H9 (cell line): ENCODE measurements at regions not wholly inside any gene's neighbourhood (a gene's known extent, or its start where the extent isn't known, plus 50 kb on each side); places are given as distances from the start of the nearest gene placed in this dataset.
A peak's percentile ranks its signal among the peaks of the same experiment; 100 is the strongest.

Experiments used
- DNase-seq: peaks from one replicate; pipeline ENCODE4 v3.0.0-alpha.2; 2017
- H2AFZ ChIP-seq: one replicate; pipeline ENCODE4 v1.6.1; 2013; ENCODE audit warnings: mild to moderate bottlenecking, low read length, control low read depth, moderate library complexity
- H2AK5ac ChIP-seq: 2 replicates; pipeline ENCODE4 v1.6.1; 2013; ENCODE audit warnings: low read length, control low read depth, mixed read lengths; ENCODE audit not compliant: insufficient read length
- H2BK120ac ChIP-seq: one replicate; pipeline ENCODE4 v1.6.1; 2013; ENCODE audit warnings: low read depth, mild to moderate bottlenecking, low read length, control low read depth, inconsistent platforms; ENCODE audit not compliant: poor library complexity, severe bottlenecking
- H2BK12ac ChIP-seq: 2 replicates; pipeline ENCODE4 v1.6.1; 2013; ENCODE audit warnings: low read length, control low read depth, mixed read lengths, low read depth; ENCODE audit not compliant: insufficient read length
- H2BK15ac ChIP-seq: 2 replicates; pipeline ENCODE4 v1.6.1; 2013; ENCODE audit warnings: low read depth, low read length, control low read depth
- H2BK20ac ChIP-seq: one replicate; pipeline ENCODE4 v1.6.1; 2013; ENCODE audit warnings: low read depth, mild to moderate bottlenecking, low read length, control low read depth, inconsistent platforms; ENCODE audit not compliant: poor library complexity, severe bottlenecking
- H2BK5ac ChIP-seq: 2 replicates; pipeline ENCODE4 v1.6.1; 2013; ENCODE audit warnings: low read length, control low read depth, mixed read lengths; ENCODE audit not compliant: insufficient read length
- H3K14ac ChIP-seq: 2 replicates; pipeline ENCODE4 v1.6.1; 2013; ENCODE audit warnings: low read length, control low read depth; ENCODE audit not compliant: insufficient read depth
- H3K18ac ChIP-seq: 2 replicates; pipeline ENCODE4 v1.6.1; 2013; ENCODE audit warnings: low read depth, mild to moderate bottlenecking, mixed read lengths, low read length, control low read depth; ENCODE audit not compliant: insufficient read length
- H3K23ac ChIP-seq: 2 replicates; pipeline ENCODE4 v1.6.1; 2013; ENCODE audit warnings: low read length, control low read depth, mixed read lengths, low read depth; ENCODE audit not compliant: insufficient read length
- H3K23me2 ChIP-seq: 2 replicates; pipeline ENCODE4 v1.6.1; 2013; ENCODE audit warnings: low read depth, mild to moderate bottlenecking, mixed read lengths, low read length, control low read depth; ENCODE audit not compliant: insufficient read length, poor library complexity, severe bottlenecking
- H3K27ac ChIP-seq: 2 replicates; pipeline ENCODE4 v1.5.1; 2013; ENCODE audit warnings: low read length, control low read depth, mixed read lengths, low read depth; ENCODE audit not compliant: insufficient read length
- H3K27me3 ChIP-seq: 2 replicates; pipeline ENCODE4 v1.6.1; 2013; ENCODE audit warnings: low read length, control low read depth, inconsistent platforms; ENCODE audit not compliant: insufficient read depth
- H3K4ac ChIP-seq: 2 replicates; pipeline ENCODE4 v1.6.1; 2013; ENCODE audit warnings: low read depth, mild to moderate bottlenecking, control low read depth, inconsistent platforms, low read length, moderate library complexity
- H3K4me1 ChIP-seq: 2 replicates; pipeline ENCODE4 v1.6.1; 2013; ENCODE audit warnings: low read length, control low read depth, inconsistent platforms; ENCODE audit not compliant: insufficient read depth
- H3K4me2 ChIP-seq: 2 replicates; pipeline ENCODE4 v1.6.1; 2013; ENCODE audit warnings: low read length, control low read depth, mixed read lengths; ENCODE audit not compliant: insufficient read length, insufficient read depth
- H3K56ac ChIP-seq: 2 replicates; pipeline ENCODE4 v1.6.1; 2013; ENCODE audit warnings: low read depth, mild to moderate bottlenecking, mixed read lengths, low read length, control low read depth; ENCODE audit not compliant: insufficient read length
- H3K79me1 ChIP-seq: 2 replicates; pipeline ENCODE4 v1.6.1; 2013; ENCODE audit warnings: low read depth, mild to moderate bottlenecking, moderate library complexity, low read length, control low read depth, inconsistent platforms; ENCODE audit not compliant: insufficient read depth, poor library complexity, severe bottlenecking
- H3K79me2 ChIP-seq: 2 replicates; pipeline ENCODE4 v1.6.1; 2013; ENCODE audit warnings: low read length, control low read depth, inconsistent platforms; ENCODE audit not compliant: insufficient read depth
- H3K9ac ChIP-seq: 2 replicates; pipeline ENCODE4 v1.6.1; 2013; ENCODE audit warnings: low read length, control low read depth, mixed read lengths; ENCODE audit not compliant: insufficient read length; ENCODE audit errors: extremely low read depth
- H3K9me3 ChIP-seq: one replicate; pipeline ENCODE4 v1.6.1; 2013; ENCODE audit warnings: low read depth, low read length, inconsistent platforms; ENCODE audit not compliant: control insufficient read depth
- H3T11ph ChIP-seq: one replicate; pipeline ENCODE4 v1.6.1; 2013; ENCODE audit warnings: mild to moderate bottlenecking, low read length, control low read depth, inconsistent platforms
- H4K20me1 ChIP-seq: one replicate; pipeline ENCODE4 v1.6.1; 2013; ENCODE audit not compliant: control insufficient read depth, insufficient read length, insufficient read depth
- H4K5ac ChIP-seq: 2 replicates; pipeline ENCODE4 v1.6.1; 2013; ENCODE audit warnings: low read depth, mild to moderate bottlenecking, mixed read lengths, low read length, control low read depth; ENCODE audit not compliant: insufficient read length
- H4K8ac ChIP-seq: replicated peaks from 2 replicates; pipeline ENCODE4 v1.6.1; 2013; ENCODE audit warnings: low read length, control low read depth, mixed read lengths, low read depth; ENCODE audit not compliant: insufficient read length
- H4K91ac ChIP-seq: 2 replicates; pipeline ENCODE4 v1.6.1; 2013; ENCODE audit warnings: low read depth, mild to moderate bottlenecking, moderate library complexity, mixed read lengths, low read length, control low read depth; ENCODE audit not compliant: insufficient read length
- H3K27ac Mint-ChIP-seq, 3 experiments: 2 replicates in 2 of 3; 3 replicates in 1 of 3; pipeline ENCODE4 v1.8.0; 2020 to 2021; ENCODE audit warnings: mixed read lengths in 3 of 3, mild to moderate bottlenecking in 1 of 3, moderate library complexity in 1 of 3
- H3K27me3 Mint-ChIP-seq: 2 replicates; pipeline ENCODE4 v1.8.0; 2021; ENCODE audit warnings: low read depth, mild to moderate bottlenecking, moderate library complexity, mixed read lengths
- H3K36me3 Mint-ChIP-seq, 3 experiments: 2 replicates in 2 of 3; 3 replicates in 1 of 3; pipeline ENCODE4 v1.8.0; 2020 to 2021; ENCODE audit warnings: low read depth in 3 of 3, mixed read lengths in 3 of 3; ENCODE audit not compliant: insufficient read depth in 1 of 3
- H3K4me1 Mint-ChIP-seq, 2 experiments: 2 replicates each; pipeline ENCODE4 v1.8.0; 2020; ENCODE audit warnings: mixed read lengths in 2 of 2
- H3K4me3 Mint-ChIP-seq, 2 experiments: 2 replicates in 1 of 2; 3 replicates in 1 of 2; pipeline ENCODE4 v1.8.0; 2020 to 2021; ENCODE audit warnings: mild to moderate bottlenecking in 2 of 2, mixed read lengths in 2 of 2, moderate library complexity in 1 of 2
- H3K9me3 Mint-ChIP-seq, 2 experiments: 2 replicates in 1 of 2; 3 replicates in 1 of 2; pipeline ENCODE4 v1.8.0; 2020; ENCODE audit warnings: mild to moderate bottlenecking in 2 of 2, mixed read lengths in 2 of 2, moderate library complexity in 1 of 2
- CTCF ChIP-seq: fragments of 200-600 bp; sonication (generic); conservative IDR thresholded peaks from 3 replicates; pipeline ENCODE4 v1.8.0; 2021; ENCODE audit warnings: antibody characterized with exemption, mild to moderate bottlenecking
- WGBS: extraction: QIAGEN DNeasy Blood & Tissue Kit; methylation state at CpG from one replicate; pipeline ENCODE4 v1.1.7; 2013; ENCODE audit warnings: missing lambda C conversion rate, low lambda C conversion rate, mixed read lengths; ENCODE audit not compliant: insufficient read length; ENCODE audit errors: extremely low coverage; 5-methylcytosine and 5-hydroxymethylcytosine counted together

GRCh38 chr20:50294164-50295088 is 103.8 kb downstream of the CEBPB start:
- Histone ChIP-seq H2BK15ac (no peak overlapping the region), H3K27ac (no peak overlapping the region), H2AFZ (no peak overlapping the region), H3K14ac (no peak overlapping the region), H4K91ac (no peak overlapping the region), H3K18ac (no peak overlapping the region), H3K9me3 (no peaks in the 10 kb centered on the region), H2AK5ac (no peak overlapping the region), H2BK5ac (no peak overlapping the region), H2BK12ac (no peak overlapping the region), H3K4ac (no peak overlapping the region), H3K27me3 (no peaks in the 10 kb centered on the region), H4K5ac (no peak overlapping the region), H3K9ac (no peak overlapping the region), H3K4me1 (no peaks in the 10 kb centered on the region), H4K8ac (no peak overlapping the region), H2BK120ac (no peak overlapping the region), H3K56ac (no peak overlapping the region), H3K4me2 (no peak overlapping the region), H2BK20ac (no peak overlapping the region), H3K23ac (no peak overlapping the region), H3K79me1 (no peaks in the 10 kb centered on the region), H3T11ph (no peak overlapping the region), H3K23me2 (no peaks in the 10 kb centered on the region), H4K20me1 (no peaks in the 10 kb centered on the region), H3K79me2 (no peaks in the 10 kb centered on the region)
- WGBS: no CpG with 5 or more reads among the region's 18 CpGs
- peak; percentile 35; the same call in 2 of the 3 replicates for TF ChIP-seq CTCF
- Mint-ChIP-seq H3K4me3 (no peak overlapping the region), H3K9me3 (no peaks in the 10 kb centered on the region; a peak in 1 of 5 replicates), H3K4me1 (peaks cover 7 to 10% of the 10 kb centered on the region in 2 experiments; a peak in 3 of 4 replicates), H3K27ac (0 out of 7 replicates have a peak overlapping the region, but pooled peaks of 1 of the 3 experiments have one; percentile 23), H3K27me3 (peaks cover 2% of the 10 kb centered on the region; the same call in 1 of the 2 replicates), H3K36me3 (no peaks in the 10 kb centered on the region)
- DNase-seq: peak; percentile 45
